Osteocyte (in vitro differentiated cells): ENCODE measurements at regions not wholly inside any gene's neighbourhood (a gene's known extent, or its start where the extent isn't known, plus 50 kb on each side); places are given as distances from the start of the nearest gene placed in this dataset.

ENCODE experiments used
- DNase-seq: peaks from one replicate; pipeline ENCODE4 v3.0.0; 2021; ENCODE audit warnings: mixed read lengths; ENCODE audit not compliant: unreplicated experiment; ENCODE audit errors: extremely low spot score
- H3K27ac Mint-ChIP-seq: one replicate; pipeline ENCODE4 v1.8.0; 2021; ENCODE audit warnings: mild to moderate bottlenecking, mixed read lengths; ENCODE audit not compliant: unreplicated experiment
- H3K27me3 Mint-ChIP-seq: one replicate; pipeline ENCODE4 v1.8.0; 2021; ENCODE audit warnings: mixed read lengths; ENCODE audit not compliant: unreplicated experiment
- H3K36me3 Mint-ChIP-seq: one replicate; pipeline ENCODE4 v1.8.0; 2021; ENCODE audit warnings: mixed read lengths; ENCODE audit not compliant: unreplicated experiment
- H3K4me1 Mint-ChIP-seq: one replicate; pipeline ENCODE4 v1.8.0; 2021; ENCODE audit warnings: mixed read lengths; ENCODE audit not compliant: unreplicated experiment
- H3K4me3 Mint-ChIP-seq: one replicate; pipeline ENCODE4 v1.8.0; 2021; ENCODE audit warnings: mild to moderate bottlenecking, moderate library complexity, mixed read lengths; ENCODE audit not compliant: unreplicated experiment
- H3K9me3 Mint-ChIP-seq: one replicate; pipeline ENCODE4 v1.8.0; 2021; ENCODE audit warnings: mixed read lengths; ENCODE audit not compliant: unreplicated experiment
- TF ChIP-seq, protein P1 (sequence below): fragments of 200-600 bp; sonication (generic); IDR thresholded peaks from 2 replicates; pipeline ENCODE4 v1.5.0; 2021; ENCODE audit warnings: antibody characterized with exemption, mild to moderate bottlenecking, moderate library complexity

- TF ChIP-seq, protein P1, sequence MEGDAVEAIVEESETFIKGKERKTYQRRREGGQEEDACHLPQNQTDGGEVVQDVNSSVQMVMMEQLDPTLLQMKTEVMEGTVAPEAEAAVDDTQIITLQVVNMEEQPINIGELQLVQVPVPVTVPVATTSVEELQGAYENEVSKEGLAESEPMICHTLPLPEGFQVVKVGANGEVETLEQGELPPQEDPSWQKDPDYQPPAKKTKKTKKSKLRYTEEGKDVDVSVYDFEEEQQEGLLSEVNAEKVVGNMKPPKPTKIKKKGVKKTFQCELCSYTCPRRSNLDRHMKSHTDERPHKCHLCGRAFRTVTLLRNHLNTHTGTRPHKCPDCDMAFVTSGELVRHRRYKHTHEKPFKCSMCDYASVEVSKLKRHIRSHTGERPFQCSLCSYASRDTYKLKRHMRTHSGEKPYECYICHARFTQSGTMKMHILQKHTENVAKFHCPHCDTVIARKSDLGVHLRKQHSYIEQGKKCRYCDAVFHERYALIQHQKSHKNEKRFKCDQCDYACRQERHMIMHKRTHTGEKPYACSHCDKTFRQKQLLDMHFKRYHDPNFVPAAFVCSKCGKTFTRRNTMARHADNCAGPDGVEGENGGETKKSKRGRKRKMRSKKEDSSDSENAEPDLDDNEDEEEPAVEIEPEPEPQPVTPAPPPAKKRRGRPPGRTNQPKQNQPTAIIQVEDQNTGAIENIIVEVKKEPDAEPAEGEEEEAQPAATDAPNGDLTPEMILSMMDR = no peak
- no peak for DNase-seq
- no peak overlapping the region for H3K27ac Mint-ChIP-seq
- no peaks in the 10 kb centered on the region for H3K36me3 Mint-ChIP-seq
- no peak overlapping the region for H3K4me3 Mint-ChIP-seq
- peaks cover 38% of the 10 kb centered on the region for H3K27me3 Mint-ChIP-seq
- no peaks in the 10 kb centered on the region for H3K9me3 Mint-ChIP-seq
- H3K4me1 Mint-ChIP-seq = no peaks in the 10 kb centered on the region
Measured at GRCh38 chr20:48552550-48552949, 275.2 kb downstream of the PREX1 start.

DNA sequence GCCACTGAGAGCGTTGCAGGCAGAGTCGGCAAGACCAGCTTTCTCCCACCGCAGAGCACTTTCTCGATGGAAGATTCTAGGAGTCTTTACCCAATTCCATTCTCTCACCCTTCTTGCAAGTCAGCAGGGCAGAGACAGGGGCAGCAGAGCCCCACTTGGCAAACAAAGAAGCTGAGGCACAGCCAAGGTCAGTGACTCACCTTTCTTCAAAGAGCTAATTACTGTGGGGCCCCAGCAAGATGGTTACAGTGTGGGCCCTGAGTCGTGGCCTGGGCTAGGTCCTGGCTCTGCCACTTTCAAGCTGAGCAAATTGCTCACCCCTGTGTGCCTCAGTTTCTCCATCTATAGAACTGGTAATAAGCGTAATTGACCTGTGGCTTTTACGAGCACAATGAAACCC lies 277.0 kb downstream of the PREX1 start:
- H3K27ac Mint-ChIP-seq = no peak overlapping the region
- H3K36me3 Mint-ChIP-seq = no peaks in the 10 kb centered on the region
- H3K4me3 Mint-ChIP-seq = no peak overlapping the region
- TF ChIP-seq, protein P1 = no peak
- H3K9me3 Mint-ChIP-seq = no peaks in the 10 kb centered on the region
- DNase-seq = no peak
- peaks cover 33% of the 10 kb centered on the region for H3K27me3 Mint-ChIP-seq
- H3K4me1 Mint-ChIP-seq = no peaks in the 10 kb centered on the region

DNA sequence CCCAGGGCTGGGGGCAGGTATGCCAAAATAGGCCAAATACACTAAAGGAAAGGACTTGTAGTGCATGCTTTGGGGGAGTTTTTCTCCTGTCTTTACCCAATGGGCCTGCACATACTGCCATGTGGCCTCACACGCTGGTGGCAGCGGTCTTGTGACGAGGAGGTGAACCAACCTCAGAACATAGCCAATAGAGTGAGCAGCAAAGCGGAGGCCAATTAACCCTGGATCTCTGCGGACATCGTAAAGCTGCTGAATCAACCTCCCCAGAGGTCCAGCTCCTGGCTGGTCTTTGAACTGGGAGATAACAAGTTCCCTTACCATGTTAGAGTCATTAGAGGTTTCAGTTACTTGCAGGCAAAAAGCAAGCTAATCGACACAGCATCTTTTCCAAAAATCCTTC lies 280.1 kb downstream of the PREX1 start:
- no peaks in the 10 kb centered on the region for H3K4me1 Mint-ChIP-seq
- no peak overlapping the region for H3K4me3 Mint-ChIP-seq
- TF ChIP-seq, protein P1 = no peak
- H3K27me3 Mint-ChIP-seq = peaks cover 29% of the 10 kb centered on the region
- no peaks in the 10 kb centered on the region for H3K9me3 Mint-ChIP-seq
- no peaks in the 10 kb centered on the region for H3K36me3 Mint-ChIP-seq
- DNase-seq = no peak
- H3K27ac Mint-ChIP-seq = no peak overlapping the region

DNA sequence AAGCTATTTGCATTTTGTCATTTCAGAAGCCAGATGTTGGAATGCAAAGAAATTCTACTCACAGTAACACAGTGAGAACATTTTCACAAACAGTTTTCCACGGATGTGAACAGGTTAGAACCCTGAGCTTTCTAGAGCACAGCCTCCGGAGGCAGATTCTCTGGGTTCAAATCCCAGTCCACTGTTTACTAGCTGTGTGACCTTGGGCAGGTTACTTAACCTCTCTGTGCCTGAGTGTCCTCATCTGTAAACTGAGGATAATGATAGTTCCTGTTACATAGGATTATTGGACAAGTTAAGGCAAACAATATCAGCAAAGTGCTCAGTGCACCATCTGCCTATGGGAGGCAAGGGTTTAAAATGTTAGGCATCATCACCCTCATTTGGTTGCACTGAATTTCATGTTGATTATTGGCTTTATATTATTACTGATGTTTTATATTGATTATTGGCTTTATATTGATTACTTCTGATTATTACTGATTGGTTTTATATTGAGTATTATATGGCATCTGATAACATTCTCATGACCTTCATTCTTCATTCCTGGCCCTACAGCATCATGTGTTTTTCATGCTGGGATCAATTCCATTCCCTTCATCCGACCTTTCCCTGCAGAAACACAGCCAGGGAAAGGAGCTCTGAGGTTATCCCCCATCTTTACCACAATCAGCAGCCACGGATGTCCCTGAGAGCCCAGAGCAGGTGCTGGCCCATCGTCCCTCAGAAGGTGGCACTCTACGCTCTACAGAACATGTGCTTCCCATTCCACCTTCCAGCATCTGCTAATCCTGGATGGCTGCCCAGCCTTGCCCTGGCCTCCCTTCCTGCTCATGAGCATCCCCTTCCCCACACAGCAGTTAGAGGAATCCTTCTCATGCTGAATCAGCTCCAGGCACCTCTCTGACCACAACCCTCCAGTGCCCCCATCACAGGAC lies 283.1 kb downstream of the PREX1 start:
- no peak for DNase-seq
- TF ChIP-seq, protein P1 = no peak
- Mint-ChIP-seq H3K9me3 (no peaks in the 10 kb centered on the region), H3K4me3 (no peak overlapping the region), H3K27me3 (peaks cover 41% of the 10 kb centered on the region), H3K4me1 (no peaks in the 10 kb centered on the region), H3K27ac (no peak overlapping the region), H3K36me3 (no peaks in the 10 kb centered on the region)

DNA sequence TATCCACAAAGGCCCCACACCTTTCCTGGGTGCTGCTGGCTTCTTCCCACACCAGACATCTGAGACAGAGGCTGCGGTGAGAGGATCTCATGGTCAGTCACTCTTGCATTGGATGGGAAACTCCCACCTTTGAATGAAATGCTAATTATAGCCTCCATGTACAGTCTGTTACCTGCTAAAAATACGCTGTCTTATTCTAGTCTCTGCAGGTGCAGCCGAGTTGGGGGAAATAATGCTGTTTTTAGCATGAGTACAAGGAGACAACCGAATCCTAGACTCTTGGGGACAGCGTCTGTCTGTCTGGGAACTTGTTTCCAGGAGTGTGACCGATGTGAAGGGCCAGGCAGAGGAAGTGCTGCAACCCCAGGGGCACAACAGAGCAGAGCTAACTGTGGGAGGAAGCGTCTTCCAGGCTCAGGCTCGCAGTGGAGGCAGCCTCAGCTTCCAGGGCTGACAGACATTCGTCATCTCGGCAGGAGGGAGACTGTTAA lies 286.2 kb downstream of the PREX1 start:
- H3K27me3 Mint-ChIP-seq = peaks cover 62% of the 10 kb centered on the region
- no peak overlapping the region for H3K4me3 Mint-ChIP-seq
- DNase-seq = no peak
- TF ChIP-seq, protein P1 = no peak
- H3K27ac Mint-ChIP-seq = no peak overlapping the region
- H3K9me3 Mint-ChIP-seq = no peaks in the 10 kb centered on the region
- H3K36me3 Mint-ChIP-seq = no peaks in the 10 kb centered on the region
- H3K4me1 Mint-ChIP-seq = peaks cover 4% of the 10 kb centered on the region
